K562 (cell line): ENCODE measurements at regions not wholly inside any gene's neighbourhood (a gene's known extent, or its start where the extent isn't known, plus 50 kb on each side); places are given as distances from the start of the nearest gene placed in this dataset.

ENCODE experiments used
- ATAC-seq: fragments of 200-7000 bp; cut with Tn5 transposase; 3 replicates; pipeline ENCODE4 v1.9.1; 2020; ENCODE audit warnings: moderate library complexity
- BruUV-seq: library from RNA; stranded (reverse); fragments of 400-500 nt; replicated peaks from 2 replicates; lab custom pipeline; 2021; lab: Mats Ljungman, UMichigan
- CTCF ChIA-PET: fragments of 300-600 bp; formaldehyde crosslinking; extraction: SDS; loops from one replicate; lab custom pipeline; 2021; ENCODE audit warnings: low intra/inter-chr PET ratio; lab: Yijun Ruan, JAX
- POLR2A ChIA-PET: fragments of 300-600, 350-650 bp; sonication (Branson Sonifier 250); formaldehyde crosslinking; extraction: SDS; loops from one replicate; lab custom pipeline; 2021; ENCODE audit warnings: antibody characterized with exemption, inconsistent platforms; lab: Yijun Ruan, JAX
- DNase-seq, 4 experiments: peaks; one replicate each; pipeline versions ENCODE4 v3.0.0 to v3.0.0-alpha.2; 2011 to 2018; ENCODE audit warnings: low spot score in 3 of 4, mixed read lengths in 3 of 4; ENCODE audit errors: extremely low read depth in 1 of 4
- FAIRE-seq: peaks from 2 replicates; lab custom pipeline; 2011; peaks lifted over from hg19 to GRCh38; lab: Jason Lieb, UNC
- H2AFZ ChIP-seq: 2 replicates; pipeline ENCODE4 v1.6.0; 2011; ENCODE audit warnings: low read depth, low read length, control low read depth, inconsistent platforms
- H3K27ac ChIP-seq: fragments of 200-600 bp; 3 replicates; pipeline ENCODE4 v1.8.0; 2011; ENCODE audit warnings: low read depth, mild to moderate bottlenecking, control low read depth, inconsistent platforms, low read length, moderate library complexity, mixed read lengths; ENCODE audit errors: extremely low read depth
- H3K27me3 ChIP-seq, 2 experiments: fragments of 300-600 bp in 1 of 2; 2 replicates in 1 of 2; 3 replicates in 1 of 2; pipeline versions ENCODE4 v1.6.0 to v1.8.0; 2011; ENCODE audit warnings: inconsistent platforms in 2 of 2, low read length in 2 of 2, mild to moderate bottlenecking in 1 of 2, mixed read lengths in 1 of 2, moderate library complexity in 1 of 2; ENCODE audit not compliant: control insufficient read depth in 2 of 2, insufficient read depth in 2 of 2
- H3K36me3 ChIP-seq: fragments of 300-600 bp; 3 replicates; pipeline ENCODE4 v1.8.0; 2011; ENCODE audit warnings: mild to moderate bottlenecking, low read length, inconsistent platforms; ENCODE audit not compliant: control insufficient read depth, insufficient read depth
- H3K4me1 ChIP-seq, 2 experiments: fragments of 200-600 bp in 1 of 2; replicated peaks in 1 of 2; 2 replicates in 1 of 2; 3 replicates in 1 of 2; pipeline versions ENCODE4 v1.5.1 to v1.8.0; 2011; ENCODE audit warnings: inconsistent platforms in 2 of 2, low read length in 2 of 2, mild to moderate bottlenecking in 1 of 2, mixed read lengths in 1 of 2, moderate library complexity in 1 of 2; ENCODE audit not compliant: control insufficient read depth in 2 of 2, insufficient read depth in 2 of 2
- H3K4me2 ChIP-seq: 2 replicates; pipeline ENCODE4 v1.6.1; 2011; ENCODE audit warnings: low read length, control low read depth, inconsistent platforms, mixed read lengths; ENCODE audit not compliant: insufficient read depth
- H3K4me3 ChIP-seq: fragments of 200-600 bp; sonication (generic), shearing (Covaris generic); 2 replicates; pipeline ENCODE4 v1.5.1; 2016; ENCODE audit warnings: control low read depth, inconsistent platforms
- H3K79me2 ChIP-seq: fragments of 200-600 bp; 3 replicates; pipeline ENCODE4 v1.8.0; 2011; ENCODE audit warnings: low read length, inconsistent platforms; ENCODE audit not compliant: control insufficient read depth, insufficient read depth
- H3K9ac ChIP-seq, 2 experiments: 2 replicates each; pipeline versions ENCODE4 v1.6.0 to v1.6.1; 2011; ENCODE audit warnings: low read depth in 2 of 2, low read length in 2 of 2, control low read depth in 1 of 2, inconsistent platforms in 1 of 2, mild to moderate bottlenecking in 1 of 2, mixed read lengths in 1 of 2; ENCODE audit not compliant: insufficient read depth in 1 of 2
- H3K9me1 ChIP-seq: one replicate; pipeline ENCODE4 v1.6.0; 2011; ENCODE audit warnings: inconsistent platforms, mild to moderate bottlenecking, low read length, moderate library complexity; ENCODE audit not compliant: control insufficient read depth, insufficient read depth
- H3K9me3 ChIP-seq: replicated peaks from 2 replicates; pipeline ENCODE4 v1.5.1; 2011; ENCODE audit warnings: low read depth, low read length, inconsistent platforms; ENCODE audit not compliant: control insufficient read depth, insufficient read depth
- H4K20me1 ChIP-seq: replicated peaks from 2 replicates; pipeline ENCODE4 v1.6.1; 2011; ENCODE audit warnings: low read length, inconsistent platforms, mixed read lengths; ENCODE audit not compliant: control insufficient read depth, insufficient read depth
- NFIX ChIP-seq: fragments of 250-450 bp; sonication (Bioruptor Pico); IDR thresholded peaks from 2 replicates; pipeline ENCODE4 v1.4.0; 2020; ENCODE audit warnings: low read depth, mild to moderate bottlenecking, moderate library complexity
- U2AF1 ChIP-seq: fragments of 200-400 bp; formaldehyde crosslinking; optimal IDR thresholded peaks from 2 replicates; pipeline ENCODE3; 2017; ENCODE audit warnings: mild to moderate bottlenecking, low read depth, low read length, moderate library complexity
- ZFP1 ChIP-seq: fragments of 450-650 bp; formaldehyde crosslinking; IDR thresholded peaks from 2 replicates; pipeline ENCODE4 v1.4.0; 2020; ENCODE audit warnings: mild to moderate bottlenecking, mixed read lengths
- ZNF507 ChIP-seq: conservative IDR thresholded peaks from 2 replicates; pipeline ENCODE4 v1.6.1; 2017; ENCODE audit warnings: missing genetic modification characterization, missing compliant biosample characterization
- WGBS: fragments of 100-300 bp; shearing (Covaris generic); methylation state at CpG from one replicate; pipeline ENCODE4 v1.1.6; 2016; ENCODE audit warnings: low coverage, mixed read lengths; ENCODE audit not compliant: insufficient coverage; ENCODE audit errors: missing lambda C conversion rate; 5-methylcytosine and 5-hydroxymethylcytosine counted together
- in situ Hi-C: fragments of 300-500 bp; cut with MboI; formaldehyde crosslinking; loops from 4 replicates; pipeline ENCODE4 v1.15.0; 2018; ENCODE audit warnings: inconsistent platforms, mixed read lengths
- intact Hi-C: fragments of 100-400 bp; cut with micrococcal nuclease; formaldehyde crosslinking; loops from 2 replicates; pipeline ENCODE4 v1.14.2; 2022
- TF ChIP-seq, protein P1 (sequence below): fragments of 150-350 bp; conservative IDR thresholded peaks from 2 replicates; pipeline ENCODE4 v1.6.1; 2014; ENCODE audit warnings: low read length

DNA sequence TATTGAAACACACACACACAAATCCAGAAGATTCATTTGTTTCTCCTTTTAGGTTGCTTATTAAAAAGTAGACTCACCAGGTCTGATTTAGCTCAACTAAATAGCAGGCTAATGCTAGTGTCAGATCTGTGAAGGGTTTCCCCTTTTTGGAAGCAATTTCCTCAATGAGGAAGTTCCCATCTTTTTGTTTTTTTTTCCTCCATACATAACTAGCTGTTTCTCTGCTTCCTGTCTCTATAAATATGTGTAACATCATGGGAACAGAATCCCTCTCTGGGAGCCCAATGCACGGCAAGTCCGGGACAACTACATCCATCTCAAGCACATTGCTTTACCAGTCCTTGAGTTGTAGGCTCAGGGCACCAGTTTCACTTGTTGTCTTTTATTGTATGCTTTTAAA is 1421.1 kb downstream of the PLA2G4A start:
- in situ Hi-C loops: no loop called here
- no peak for FAIRE-seq
- no peak overlapping the region for H3K27ac ChIP-seq
- no peak overlapping the region for H3K4me3 ChIP-seq
- H3K9ac ChIP-seq: no peak overlapping the region
- no peaks in the 10 kb centered on the region for H3K4me1 ChIP-seq
- no peaks in the 10 kb centered on the region for H3K9me1 ChIP-seq
- 0% methylated on average over 2 of the region's 2 CpGs for WGBS
- TF ChIP-seq ZNF507 (tag) (no peak), ZFP1 (CRISPR knock-in tag) (no peak), U2AF1 (no peak), NFIX (no peak)
- TF ChIP-seq, protein P1, sequence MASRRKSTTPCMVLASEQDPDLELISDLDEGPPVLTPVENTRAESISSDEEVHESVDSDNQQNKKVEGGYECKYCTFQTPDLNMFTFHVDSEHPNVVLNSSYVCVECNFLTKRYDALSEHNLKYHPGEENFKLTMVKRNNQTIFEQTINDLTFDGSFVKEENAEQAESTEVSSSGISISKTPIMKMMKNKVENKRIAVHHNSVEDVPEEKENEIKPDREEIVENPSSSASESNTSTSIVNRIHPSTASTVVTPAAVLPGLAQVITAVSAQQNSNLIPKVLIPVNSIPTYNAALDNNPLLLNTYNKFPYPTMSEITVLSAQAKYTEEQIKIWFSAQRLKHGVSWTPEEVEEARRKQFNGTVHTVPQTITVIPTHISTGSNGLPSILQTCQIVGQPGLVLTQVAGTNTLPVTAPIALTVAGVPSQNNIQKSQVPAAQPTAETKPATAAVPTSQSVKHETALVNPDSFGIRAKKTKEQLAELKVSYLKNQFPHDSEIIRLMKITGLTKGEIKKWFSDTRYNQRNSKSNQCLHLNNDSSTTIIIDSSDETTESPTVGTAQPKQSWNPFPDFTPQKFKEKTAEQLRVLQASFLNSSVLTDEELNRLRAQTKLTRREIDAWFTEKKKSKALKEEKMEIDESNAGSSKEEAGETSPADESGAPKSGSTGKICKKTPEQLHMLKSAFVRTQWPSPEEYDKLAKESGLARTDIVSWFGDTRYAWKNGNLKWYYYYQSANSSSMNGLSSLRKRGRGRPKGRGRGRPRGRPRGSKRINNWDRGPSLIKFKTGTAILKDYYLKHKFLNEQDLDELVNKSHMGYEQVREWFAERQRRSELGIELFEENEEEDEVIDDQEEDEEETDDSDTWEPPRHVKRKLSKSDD: no peak
- TF ChIP-seq, all 486 proteins: peak for 0
- Histone ChIP-seq H3K27me3 (no peaks in the 10 kb centered on the region), H3K79me2 (no peaks in the 10 kb centered on the region), H4K20me1 (no peaks in the 10 kb centered on the region), H3K4me2 (no peak overlapping the region), H2AFZ (no peak overlapping the region), H3K9me3 (no peaks in the 10 kb centered on the region), H3K36me3 (no peaks in the 10 kb centered on the region)
- intact Hi-C loops: no loop called here
- POLR2A ChIA-PET: no interaction called here
- ATAC-seq: no peak
- DNase-seq: no peak
- BruUV-seq: no TSS peak
- CTCF ChIA-PET: no interaction called here
